Muscle of back (tissue), 3 donors: ENCODE measurements at regions not wholly inside any gene's neighbourhood (a gene's known extent, or its start where the extent isn't known, plus 50 kb on each side); places are given as distances from the start of the nearest gene placed in this dataset.
A peak's percentile ranks its signal among the peaks of the same experiment; 100 is the strongest.

Source experiments
- DNase-seq, 3 donors: peaks; one replicate each; pipeline versions ENCODE4 v3.0.0 to v3.0.0-alpha.2; 2013

DNA sequence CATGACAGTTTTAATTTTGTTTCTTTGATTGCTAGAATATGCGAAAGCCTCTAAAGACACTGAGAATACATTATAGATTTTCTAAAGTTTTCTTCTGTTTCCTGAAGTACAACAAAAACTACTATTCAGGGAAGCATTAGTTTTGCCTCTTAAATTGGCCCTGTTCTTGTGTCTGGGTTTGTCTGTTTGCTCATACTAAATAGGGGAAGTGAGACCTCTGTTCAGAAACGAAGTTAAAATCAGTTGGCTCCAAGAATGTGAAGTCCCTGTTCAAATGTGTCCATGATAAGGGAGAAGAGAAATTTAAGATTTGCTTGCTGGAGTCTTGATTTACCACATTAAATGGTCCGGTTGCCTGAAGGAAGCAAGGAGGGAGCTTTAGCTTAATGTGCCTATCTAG, 327.3 kb upstream of the GBE1 start:
- no peak for DNase-seq

DNA sequence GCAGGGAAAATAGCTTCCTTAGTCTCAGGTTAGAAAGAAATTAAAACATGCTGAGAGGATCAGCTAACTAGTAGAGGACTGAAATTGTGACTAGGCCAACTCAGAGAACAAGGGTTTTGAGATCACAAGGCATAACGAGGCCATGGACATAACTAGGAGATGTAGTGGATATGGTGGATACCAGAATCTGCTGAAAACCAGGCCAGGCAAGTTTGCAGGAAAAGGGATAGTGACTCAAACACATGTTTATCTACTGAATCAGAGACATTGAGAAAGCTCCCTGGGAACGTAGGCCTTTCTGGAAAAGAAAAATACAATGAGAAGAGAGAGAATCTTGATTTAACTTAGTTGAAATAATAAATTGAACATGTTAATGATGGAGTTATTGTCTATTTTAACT, 326.5 kb upstream of the GBE1 start:
- peak in 1 of 3 donors; percentile 68 for DNase-seq

DNA sequence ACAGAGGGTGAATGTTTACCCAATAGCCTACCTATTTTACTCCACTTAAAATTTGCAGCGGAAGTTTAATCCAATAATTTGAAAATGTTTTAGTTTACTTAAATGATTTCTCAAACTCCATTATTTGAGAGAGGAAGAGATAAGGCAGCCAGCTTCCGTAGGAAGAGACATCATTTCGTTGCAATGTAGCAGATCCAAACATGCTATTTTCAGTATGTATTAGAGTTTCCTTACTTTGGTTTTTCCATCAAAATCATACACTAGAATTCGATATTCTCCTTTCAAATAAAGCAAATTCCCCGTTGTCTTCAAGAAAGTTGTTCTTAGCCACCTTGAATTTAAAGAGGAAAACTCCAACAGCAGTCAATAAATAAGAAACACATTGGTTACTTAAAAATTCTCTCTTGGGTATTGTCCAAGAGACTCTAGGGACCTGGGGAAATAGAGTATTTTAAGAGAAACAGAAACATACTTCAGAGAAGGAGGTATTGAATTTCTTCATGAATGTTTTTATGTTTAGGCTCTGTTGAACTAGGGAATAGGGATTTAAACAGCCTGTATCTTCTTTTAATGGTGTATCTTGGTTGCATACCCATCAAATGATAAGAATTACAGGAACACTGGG, 324.5 kb upstream of the GBE1 start:
- peak in 1 of 3 donors; percentile 31 for DNase-seq

DNA sequence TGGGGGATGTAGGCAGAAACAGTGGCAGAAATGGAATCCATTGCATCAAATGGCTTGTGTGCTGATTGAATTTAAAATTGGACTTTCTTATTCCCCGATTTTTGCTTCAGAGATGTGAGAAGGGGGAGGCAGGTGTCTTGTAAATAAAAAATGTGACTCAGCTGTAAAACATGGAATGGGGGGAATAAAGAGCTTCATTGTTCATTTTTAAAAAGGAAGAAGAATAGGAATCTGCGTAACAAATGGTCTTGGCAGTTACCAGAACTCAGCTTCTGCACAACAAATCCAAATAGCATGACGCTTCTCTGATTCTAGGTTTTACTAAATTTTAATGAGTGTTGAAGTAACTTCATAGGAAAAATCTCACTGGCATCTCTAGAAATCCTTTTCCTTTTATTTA, 323.9 kb upstream of the GBE1 start:
- DNase-seq: peak in 2 of 3 donors; percentile 28 to 52

DNA sequence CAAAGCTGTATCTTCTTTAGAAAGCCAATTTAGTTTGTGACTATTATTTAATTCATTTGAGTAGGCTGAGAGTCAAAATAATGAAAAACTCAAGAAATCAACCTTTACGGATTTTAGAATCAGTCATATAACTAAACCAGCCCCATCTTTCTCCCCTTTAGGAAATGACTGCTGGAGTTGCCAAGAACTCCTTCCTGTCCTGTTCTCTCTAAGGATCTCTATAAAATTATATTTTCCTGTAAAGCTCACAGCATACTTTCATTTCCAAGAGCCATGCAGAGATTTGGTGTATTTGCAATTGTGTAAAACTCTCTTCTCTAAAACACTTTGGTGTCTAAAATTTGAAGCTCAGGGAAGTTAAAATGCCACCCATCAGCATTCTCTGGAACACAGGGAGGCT, 323.4 kb upstream of the GBE1 start:
- DNase-seq: peak in 2 of 3 donors; percentile 21 to 46

DNA sequence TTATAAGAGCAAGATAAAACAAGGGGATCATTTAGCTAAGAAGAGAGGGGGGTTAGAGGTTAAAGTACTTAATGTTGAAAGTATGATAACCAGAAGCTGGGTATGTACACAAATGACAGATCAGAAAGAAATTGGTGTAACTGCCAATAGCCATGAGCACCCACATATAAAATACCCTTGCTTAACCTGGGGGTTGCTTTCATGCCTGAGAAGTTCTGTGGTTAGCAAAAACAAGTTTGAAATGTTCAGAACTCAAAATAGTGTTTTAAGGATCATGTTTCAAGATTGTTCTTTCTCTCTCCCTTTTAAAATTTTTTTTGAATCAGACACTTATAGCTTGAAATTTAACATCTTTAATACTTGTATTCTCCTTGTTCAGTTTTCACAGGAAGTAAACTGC, 321.4 kb upstream of the GBE1 start:
- no peak for DNase-seq

DNA sequence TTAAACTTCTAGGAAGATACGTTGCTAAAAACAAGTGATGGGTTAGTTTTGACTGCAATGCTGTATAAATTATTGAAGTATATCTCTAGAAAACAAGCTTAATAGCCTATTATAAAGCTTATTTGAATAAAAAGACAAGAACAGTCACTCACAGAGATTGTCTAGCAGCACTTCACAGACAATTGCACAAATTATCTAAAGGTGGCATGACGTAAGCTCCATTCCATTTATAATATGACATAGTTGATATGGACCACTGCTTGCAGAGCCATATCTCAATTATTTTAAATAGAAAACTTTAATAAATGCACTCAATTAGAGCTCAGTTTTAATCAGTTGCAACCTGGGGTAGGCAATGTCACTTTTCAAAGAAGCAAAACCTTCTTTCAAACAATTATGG, 319.9 kb upstream of the GBE1 start:
- DNase-seq: no peak

DNA sequence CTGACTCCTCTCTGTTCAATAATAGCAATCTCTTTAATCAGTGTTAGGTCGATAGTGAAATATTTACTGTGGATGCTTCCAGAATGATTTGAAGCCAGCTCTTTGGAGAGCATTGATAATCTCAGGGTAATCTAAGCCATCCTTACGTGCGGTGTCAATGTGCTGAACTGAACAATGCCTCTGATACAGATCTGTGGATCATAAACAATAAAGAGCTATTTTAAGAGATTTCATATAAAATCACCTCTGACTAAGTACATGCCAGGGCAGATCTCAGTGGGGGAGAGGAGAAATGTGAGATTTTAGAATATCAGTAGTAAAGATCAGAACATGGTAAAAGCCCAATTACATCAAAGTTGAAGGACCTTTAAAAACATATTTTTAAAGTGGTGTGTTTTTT, 319.3 kb upstream of the GBE1 start:
- DNase-seq: no peak

DNA sequence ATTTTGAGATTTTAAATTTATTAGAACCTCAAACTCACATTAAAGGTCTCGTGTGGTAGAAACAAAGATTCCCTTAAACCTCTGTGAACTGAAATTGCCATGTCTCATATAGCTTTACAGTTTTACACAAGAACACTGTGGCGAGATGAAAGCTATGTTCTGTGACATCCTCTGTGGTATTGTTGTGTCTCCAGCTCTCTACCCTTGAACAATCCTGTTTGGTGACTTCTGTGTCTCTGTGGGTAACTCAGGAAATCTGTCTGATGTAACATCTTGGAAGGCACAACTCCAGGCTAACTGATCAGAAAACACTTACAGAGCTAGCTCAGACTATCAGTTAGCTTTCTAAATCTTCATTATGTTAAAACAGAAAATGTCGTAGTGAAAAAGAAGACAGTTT, 318.8 kb upstream of the GBE1 start:
- DNase-seq: no peak

DNA sequence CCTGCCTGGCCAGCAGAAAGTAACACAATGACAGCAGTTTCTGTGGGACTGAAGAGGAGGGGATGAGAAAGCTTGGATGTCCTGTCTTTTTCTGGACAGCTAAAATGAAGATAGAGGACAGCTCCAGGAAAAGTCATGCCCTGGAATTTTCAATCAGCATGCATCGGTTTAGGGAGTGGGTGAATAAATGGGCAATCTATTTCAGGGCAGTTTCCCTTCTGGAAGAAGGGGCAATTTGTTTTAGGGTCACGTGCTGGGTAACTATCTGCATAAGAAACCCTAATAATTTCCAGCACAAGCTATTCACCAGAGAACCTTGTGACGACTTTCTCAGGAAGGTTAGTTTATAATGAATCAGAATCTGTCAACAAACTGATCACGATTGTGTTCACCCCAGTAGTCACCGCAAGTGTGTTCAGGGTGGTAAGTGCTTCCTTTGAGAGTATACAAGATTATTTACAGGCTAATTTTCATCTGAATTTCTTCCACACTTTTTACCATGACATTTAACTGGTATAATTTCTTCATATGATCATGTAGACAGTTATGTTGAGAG, 318.0 kb upstream of the GBE1 start:
- no peak for DNase-seq

DNA sequence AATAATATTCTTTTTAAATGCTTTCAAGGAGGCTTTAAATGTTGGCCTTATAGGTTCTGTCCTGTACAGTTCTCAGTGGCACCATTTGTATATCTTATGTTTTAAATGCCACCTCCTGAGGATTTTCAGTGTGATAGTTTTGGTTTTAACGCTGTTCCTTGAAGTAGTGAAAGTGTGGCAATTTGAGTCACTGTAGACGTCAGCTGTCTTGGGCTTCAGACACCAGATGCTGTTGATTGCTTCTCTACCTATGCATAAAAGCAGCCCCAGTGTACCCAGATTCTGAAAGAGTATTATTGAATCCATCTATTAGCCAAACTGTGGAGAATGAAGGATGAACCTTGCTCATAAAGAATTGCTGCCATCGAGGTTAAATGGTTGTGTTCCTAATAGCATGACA, 316.8 kb upstream of the GBE1 start:
- DNase-seq: no peak

DNA sequence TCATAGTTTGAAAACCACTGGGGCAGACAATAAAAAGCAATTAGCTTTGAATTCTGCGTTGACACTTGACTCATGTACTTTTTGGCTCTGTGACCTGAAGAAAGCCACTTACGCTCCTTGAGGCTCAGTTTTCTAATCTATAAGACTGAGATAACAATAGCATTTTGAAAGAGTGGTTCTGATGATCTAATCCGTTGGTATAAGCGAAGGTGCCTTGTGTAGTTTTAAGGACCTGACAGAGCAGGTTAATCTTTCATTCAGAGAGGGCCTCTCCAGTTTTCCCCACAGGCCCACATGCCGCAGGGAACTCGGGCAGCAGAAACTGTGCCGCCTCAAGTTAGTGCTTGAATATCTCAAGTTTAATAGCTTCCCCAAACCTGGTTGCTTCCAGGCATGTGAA, 306.0 kb upstream of the GBE1 start:
- DNase-seq: no peak

DNA sequence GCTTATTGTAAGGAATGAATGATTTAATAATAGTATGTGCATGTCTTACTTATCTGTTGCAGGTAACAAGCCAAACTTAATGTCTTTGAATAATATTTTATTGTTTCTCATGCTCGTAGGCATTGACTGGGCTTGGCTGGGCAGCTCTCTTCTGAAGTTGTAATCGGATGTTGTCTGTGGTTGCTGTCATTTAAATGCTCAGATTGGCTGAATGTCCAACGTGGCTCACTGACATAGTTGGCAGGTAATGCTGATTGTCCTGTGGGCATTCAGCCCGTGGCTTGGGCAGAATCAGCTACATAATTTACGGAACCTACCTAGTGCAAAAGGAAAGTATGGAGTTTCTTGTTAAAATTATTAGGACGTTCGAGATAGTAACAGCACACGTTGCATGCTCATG, 297.4 kb upstream of the GBE1 start:
- no peak for DNase-seq

DNA sequence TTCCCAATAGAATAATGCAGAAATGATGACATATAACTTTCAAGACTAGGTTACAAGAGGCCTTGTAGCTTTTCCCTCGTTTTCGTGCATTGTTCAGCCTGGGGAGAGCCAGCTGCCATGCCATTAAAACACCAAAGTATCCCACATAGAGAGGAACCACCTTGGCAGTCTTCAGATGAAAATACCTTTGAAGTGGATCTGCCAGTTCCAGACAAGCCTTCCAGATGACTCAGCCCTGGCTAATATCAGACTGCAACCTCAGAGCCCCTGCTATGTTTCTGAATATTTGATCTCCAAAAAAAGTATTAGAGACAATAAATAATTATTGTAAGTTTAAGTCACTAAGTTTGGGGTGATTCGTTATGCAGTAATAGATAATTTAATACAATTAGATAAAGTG, 294.3 kb upstream of the GBE1 start:
- DNase-seq: no peak

DNA sequence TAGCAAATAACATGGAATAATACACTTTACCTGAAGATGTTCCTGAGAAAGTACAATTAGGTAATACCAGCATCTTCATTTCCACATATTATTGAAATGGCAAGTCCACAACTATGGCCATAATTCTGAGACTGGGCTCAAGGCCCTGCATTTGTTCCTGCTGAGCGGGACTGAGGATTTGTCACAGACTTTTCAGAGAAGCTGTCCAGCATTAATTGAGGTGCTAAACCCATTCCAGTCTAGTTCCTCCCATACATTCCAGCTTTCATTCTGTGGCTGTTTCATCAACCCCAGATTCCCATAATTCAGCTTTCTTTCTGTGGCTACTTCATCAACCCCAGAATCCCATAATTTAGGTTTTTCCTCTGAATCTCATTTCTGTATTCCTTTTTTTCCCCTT, 293.4 kb upstream of the GBE1 start:
- no peak for DNase-seq

DNA sequence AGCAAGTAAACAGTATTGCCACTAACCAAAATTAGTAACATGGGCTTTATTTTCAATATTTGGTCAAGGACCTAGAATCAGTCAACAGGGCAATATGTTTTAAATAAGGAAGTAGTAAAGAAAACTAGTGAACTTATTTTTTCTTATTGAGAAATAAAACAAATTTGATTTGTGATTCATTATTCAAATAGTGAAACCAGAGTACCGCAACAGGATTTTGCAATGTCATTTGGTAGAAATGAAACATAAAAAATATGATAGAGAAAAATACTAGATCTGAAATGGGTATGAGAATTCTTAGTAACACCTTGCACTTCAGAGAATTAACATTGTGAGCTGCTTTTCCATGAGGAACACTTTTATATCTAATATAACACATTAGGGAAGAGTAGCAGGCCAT, 291.8 kb upstream of the GBE1 start:
- DNase-seq: no peak

DNA sequence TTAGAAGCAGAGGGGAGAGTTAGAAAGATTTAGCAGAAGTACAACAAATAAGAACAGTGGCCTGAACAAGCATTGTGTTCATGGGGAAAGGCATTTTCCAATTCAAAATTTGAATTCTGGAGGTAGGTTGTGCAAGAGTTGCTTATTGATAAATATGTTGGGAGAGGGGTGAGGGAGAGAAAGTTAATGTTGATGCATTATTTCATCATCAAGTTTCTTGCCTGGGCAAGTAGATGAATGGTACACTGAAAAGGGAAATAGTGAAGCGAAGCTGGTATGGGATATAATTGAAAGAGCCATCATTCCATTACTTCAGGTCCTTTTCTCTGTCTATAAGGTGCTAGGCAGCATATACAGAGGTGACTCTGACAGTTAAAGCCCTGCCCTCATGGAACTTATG, 288.9 kb upstream of the GBE1 start:
- DNase-seq: no peak

DNA sequence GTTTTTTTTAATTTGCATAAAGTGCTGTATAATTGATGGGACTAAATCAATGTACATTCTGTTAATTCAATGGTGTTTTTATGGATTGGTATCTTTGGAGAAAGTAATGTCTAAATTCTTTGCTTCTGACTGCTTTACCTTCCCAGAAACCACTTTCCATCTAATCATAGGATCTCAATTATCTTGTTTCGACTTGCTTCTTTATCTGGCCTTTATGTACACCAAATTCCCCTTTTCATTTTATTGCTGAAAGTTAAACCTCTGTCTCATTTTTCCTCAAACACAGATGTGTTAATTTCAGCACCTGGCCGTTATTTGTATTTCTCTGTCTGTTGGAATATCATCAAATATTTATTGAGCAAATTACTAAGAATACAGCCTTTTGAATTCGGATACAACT, 287.3 kb upstream of the GBE1 start:
- no peak for DNase-seq

DNA sequence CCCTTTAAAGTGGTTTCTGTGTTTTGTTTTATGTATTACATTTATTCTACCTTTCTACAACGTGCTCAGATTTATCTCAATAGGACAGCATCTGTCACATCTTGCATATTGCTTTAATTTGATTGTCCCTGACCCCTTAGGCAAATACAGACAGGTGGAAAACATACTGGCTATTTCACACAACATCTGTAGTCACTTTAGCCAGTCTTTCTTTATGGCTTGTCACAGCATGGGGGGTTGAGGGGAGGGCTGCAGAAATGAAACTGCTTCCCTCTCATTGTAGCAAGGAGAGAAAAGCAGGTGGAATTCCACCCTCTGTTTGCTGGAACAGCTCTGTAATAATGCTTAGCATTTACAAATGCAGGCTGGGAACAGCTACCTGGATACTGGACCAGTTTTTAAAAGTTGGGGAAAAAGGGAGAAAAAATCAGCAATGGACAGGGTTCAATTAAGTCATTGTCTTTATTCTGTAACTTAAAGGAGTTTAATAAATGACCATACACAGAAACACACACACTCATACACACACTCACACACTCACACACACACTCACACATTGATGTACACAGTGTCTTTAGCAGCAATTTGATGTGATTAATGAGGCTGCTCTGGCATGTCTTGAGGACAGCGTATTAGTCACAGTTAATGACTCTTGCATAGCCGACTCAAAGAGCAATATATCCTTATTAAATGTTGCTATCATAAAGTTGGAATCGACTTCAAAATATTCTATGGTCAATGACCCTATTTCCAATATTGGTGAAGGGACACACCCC, 283.7 kb upstream of the GBE1 start:
- peak in 1 of 3 donors; percentile 10 for DNase-seq

DNA sequence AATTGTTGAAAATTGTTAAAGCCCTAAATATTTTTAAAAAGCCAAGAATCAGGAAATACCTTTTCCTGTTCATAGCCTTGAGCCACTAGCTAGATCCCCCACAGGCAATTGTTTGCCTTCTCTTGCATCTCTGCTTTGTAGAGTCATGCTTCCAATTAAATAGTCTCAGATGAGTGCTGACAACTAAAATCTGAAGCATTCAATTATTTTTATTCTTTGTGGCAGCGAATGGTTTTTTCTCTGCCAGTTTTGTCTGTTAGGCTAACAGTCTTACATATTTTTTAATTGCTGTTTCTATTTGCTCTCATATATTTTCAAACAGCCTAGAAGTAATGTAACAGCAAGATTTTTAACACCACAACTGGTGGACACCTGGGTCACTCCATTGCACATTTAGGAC, 277.1 kb upstream of the GBE1 start:
- DNase-seq: peak in 1 of 3 donors; percentile 5

DNA sequence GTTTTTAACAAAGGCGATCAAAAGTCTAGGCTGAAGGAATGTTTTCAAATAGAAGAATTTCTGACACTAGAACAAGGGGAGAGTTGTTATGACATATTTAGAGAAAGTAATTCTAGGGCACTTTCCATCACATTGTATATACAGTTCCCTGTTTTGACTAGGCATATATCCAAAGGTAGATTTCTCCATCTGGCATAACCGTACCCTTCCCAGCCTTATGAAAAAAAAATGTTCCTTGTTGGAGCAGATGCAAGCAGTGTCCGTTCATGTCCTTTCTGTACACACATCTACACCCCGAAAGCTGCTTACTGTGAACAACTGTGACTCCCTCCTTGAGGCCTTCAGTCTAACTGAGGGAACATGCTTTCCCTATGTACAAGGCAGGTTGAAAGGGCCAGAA, 271.7 kb upstream of the GBE1 start:
- DNase-seq: no peak

DNA sequence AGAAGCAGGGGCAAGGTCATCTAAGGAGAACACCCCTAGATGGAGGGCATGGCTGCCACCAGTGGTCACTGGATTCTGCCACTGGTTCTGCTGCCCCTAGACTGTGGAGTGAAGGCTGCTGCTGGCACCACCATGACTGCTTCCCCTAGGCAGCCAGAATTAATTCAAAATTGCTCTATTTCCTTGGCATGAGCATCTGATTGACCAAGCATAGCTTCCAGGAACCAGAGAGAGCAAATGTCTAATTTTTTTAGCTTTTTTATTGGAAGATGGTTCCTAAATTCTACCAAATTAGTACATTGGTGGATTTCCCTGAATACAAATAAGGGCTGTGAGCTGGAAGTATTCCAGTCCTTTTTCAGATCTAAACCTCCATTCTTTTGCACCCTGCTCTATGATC, 270.2 kb upstream of the GBE1 start:
- DNase-seq: no peak

DNA sequence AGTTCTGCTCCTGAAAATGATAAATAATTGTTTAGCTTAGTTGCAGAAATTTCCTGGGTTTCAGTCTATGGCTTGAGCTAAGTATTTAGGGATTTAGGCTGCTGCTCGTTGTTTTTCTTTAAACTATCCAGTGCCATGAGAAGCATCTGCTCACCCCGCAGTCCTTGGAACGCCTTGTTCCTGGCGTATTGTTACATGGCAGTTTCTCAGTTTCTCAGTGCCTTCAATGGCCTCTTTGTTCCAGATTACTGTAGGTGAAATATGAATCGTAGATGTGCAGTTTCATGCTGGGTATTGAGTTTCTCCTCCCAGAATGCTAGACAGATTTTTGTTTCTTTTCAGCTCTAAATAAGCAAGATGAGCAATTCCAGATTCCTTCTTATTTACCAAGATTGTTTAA, 269.5 kb upstream of the GBE1 start:
- DNase-seq: peak; percentile 8 to 54 (median 30)

DNA sequence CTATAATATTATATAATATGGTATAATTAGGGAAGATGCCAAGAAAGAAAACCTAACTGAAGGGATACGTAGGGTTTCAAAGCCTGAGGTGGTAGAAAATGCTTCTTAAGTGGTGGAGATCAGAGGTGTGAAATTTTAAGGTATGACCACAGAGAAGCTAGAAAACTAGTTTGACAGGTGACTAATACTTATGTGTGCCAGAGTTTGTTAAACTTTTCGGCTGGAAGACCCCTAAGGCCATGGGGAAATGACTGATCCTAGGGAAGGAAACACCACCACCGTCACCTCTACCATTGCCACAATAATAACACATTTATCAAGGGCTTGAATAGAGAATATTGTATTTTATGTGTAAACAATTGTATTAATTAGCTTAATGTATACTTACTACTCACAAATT, 261.4 kb upstream of the GBE1 start:
- DNase-seq: no peak
